Esophagus muscularis mucosa (tissue), 3 donors: ENCODE measurements at regions not wholly inside any gene's neighbourhood (a gene's known extent, or its start where the extent isn't known, plus 50 kb on each side); places are given as distances from the start of the nearest gene placed in this dataset.

Experiments
- POLR2A ChIP-seq: fragments of 450-650 bp; IDR thresholded peaks from one replicate; pipeline ENCODE4 v1.6.1; 2017; ENCODE audit warnings: antibody characterized with exemption, moderate library complexity, mild to moderate bottlenecking, low read depth
- POLR2AphosphoS5 ChIP-seq, 2 donors: sonication (generic); formaldehyde crosslinking; IDR thresholded peaks; one replicate each; pipeline ENCODE4 v1.6.1; 2017; ENCODE audit warnings: antibody characterized with exemption in 2 of 2
- TF ChIP-seq, protein P1 (sequence below), 3 experiments: fragments of 200-600 bp in 2 of 3; fragments of 450-650 bp in 1 of 3; sonication (generic) in 2 of 3; IDR thresholded peaks; one replicate each; pipeline ENCODE4 v1.5.1; 2017 to 2019; ENCODE audit warnings: antibody characterized with exemption in 3 of 3, mild to moderate bottlenecking in 2 of 3, moderate library complexity in 1 of 3

DNA sequence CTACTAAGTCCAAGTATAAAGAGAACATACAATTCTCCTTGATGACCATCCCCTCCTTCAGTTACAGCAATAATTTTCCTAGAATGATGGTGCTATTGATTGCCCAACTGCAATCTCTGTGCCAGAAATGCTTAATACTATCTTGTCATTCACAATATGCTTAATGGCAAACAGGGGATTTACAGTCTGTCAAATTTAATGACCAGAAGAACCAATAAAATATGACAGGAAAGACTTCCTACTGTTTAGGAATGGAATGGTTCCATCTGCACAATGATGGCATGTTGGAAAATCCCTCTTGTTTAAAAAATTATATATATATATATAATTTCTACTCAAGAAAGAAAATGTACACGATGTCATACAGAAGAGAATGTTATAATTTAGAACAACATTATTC, 623.2 kb downstream of the CCER1 start:
- no peak for TF ChIP-seq POLR2A
- TF ChIP-seq, protein P1, sequence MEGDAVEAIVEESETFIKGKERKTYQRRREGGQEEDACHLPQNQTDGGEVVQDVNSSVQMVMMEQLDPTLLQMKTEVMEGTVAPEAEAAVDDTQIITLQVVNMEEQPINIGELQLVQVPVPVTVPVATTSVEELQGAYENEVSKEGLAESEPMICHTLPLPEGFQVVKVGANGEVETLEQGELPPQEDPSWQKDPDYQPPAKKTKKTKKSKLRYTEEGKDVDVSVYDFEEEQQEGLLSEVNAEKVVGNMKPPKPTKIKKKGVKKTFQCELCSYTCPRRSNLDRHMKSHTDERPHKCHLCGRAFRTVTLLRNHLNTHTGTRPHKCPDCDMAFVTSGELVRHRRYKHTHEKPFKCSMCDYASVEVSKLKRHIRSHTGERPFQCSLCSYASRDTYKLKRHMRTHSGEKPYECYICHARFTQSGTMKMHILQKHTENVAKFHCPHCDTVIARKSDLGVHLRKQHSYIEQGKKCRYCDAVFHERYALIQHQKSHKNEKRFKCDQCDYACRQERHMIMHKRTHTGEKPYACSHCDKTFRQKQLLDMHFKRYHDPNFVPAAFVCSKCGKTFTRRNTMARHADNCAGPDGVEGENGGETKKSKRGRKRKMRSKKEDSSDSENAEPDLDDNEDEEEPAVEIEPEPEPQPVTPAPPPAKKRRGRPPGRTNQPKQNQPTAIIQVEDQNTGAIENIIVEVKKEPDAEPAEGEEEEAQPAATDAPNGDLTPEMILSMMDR (IDR thresholded peaks at IDR 0.05) = no peak
- no peak for TF ChIP-seq POLR2AphosphoS5 (IDR thresholded peaks at IDR 0.05)
